ENCODE measurements at regions not wholly inside any gene's neighbourhood (a gene's known extent, or its start where the extent isn't known, plus 50 kb on each side); places are given as distances from the start of the nearest gene placed in this dataset.

DNA sequence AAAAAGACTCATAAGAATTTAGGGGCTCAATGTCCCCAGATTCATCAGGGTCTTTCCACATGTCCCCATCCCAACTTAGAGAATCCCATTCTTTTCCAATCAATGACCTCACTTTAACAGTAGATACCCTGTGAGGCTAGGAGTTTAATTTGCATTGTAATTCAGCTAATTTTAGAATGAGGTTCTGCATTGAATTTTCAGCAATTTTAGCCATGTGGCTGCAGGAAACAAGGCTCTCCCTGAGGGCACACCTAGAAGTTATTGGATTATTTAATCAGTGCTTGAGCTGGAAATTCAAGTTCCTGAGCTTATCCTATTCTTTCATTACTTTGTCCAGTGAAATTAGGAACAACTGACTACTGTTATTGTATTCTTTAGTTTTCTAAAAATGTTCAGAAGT, 433.8 kb downstream of the ADAMTS20 start:
- no peak for DNase-seq (ENCODE audit: low read depth, low spot score)

DNA sequence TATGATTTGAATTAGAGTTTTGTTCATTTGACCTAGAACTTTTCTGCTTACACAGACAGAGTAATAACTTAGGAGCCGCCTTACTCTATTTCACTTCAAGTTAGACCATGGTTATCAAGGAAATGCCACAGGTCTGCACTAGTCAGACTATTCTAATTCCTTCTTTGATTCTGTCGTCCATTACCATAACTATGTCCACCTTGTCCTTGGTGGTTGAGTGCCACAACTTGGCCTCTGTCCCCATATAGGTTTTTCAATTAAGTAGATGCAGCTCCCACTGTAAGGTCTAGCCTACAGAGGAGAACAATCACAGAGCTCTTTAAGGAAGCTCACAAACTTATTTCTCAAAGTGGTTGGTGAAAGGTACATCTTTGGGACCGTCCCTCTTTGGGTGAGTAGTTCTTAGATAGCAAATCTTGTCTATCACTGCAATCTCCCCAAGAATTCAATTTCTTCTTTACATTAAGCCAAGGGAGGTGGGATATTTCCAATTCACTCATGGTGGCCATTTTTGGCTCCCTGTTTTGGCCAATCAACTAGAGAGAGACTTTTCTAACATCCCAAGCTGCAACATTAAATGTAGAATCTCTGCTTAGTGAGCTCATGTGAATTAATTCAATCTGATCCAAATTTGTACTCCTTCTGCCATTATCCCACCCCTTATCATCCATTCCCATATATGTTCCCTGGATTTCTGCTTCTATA, 434.6 kb downstream of the ADAMTS20 start:
- no peak for DNase-seq (ENCODE audit: low read depth, low spot score)

- DNase-seq (ENCODE audit: low read depth, low spot score), result no peak
Measured at GRCh38 chr12:43115441-43116160, 436.4 kb downstream of the ADAMTS20 start.

GRCh38 chr12:43114316-43114715, 437.7 kb downstream of the ADAMTS20 start:
- DNase-seq (ENCODE audit: low read depth, low spot score), result no peak

- DNase-seq (ENCODE audit: low read depth, low spot score), result no peak
Measured at GRCh38 chr12:43113616-43114015, 438.4 kb downstream of the ADAMTS20 start.

- no peak for DNase-seq (ENCODE audit: low read depth, low spot score)
Measured at GRCh38 chr12:43113135-43113534, 438.9 kb downstream of the ADAMTS20 start.

DNA sequence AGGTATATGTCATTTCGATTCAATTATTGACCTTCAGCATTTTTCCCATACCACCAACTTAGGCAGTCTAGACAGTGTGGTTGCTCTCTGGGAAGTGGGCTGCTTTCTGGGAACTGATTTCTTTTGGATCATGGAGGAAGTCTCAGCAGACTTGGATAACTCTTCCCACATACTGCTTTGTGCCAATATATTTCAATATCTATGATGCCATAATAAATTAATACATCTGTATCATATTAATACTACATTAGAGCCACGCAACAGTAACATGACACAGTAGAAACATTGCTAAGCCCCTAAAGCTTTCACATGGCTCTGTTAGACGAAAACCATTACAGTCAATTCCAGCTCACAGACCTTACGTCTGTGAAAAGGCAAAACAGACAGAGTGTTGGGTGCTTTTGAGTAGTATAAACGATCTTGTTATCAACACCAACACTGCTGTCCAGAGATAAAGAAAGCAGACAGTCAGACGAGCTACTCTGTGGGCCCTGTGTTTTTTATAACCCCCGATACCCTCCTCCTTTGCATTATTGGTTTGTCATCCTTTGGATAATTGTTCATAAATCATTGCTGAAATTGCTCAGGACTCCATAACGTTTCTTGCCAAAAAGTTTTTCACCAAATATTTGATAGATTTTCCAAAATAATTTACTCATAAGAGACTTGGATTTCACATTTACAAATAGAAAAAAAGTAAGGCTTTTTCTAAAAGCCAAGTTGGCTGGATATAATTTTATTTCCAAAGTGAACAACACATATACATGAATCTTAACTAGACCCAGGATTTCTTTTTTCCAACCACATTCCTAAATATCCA, 439.7 kb downstream of the ADAMTS20 start:
- DNase-seq (ENCODE audit: low read depth, low spot score), result no peak

GRCh38 chr12:43111608-43112007, 440.4 kb downstream of the ADAMTS20 start:
- no peak for DNase-seq (ENCODE audit: low read depth, low spot score)

GRCh38 chr12:43109631-43110345, 442.2 kb downstream of the ADAMTS20 start:
- no peak for DNase-seq (ENCODE audit: low read depth, low spot score)

GRCh38 chr12:43108656-43109055, 443.3 kb downstream of the ADAMTS20 start:
- DNase-seq (ENCODE audit: low read depth, low spot score), result no peak

- no peak for DNase-seq (ENCODE audit: low read depth, low spot score)
Measured at GRCh38 chr12:43107026-43107775, 444.8 kb downstream of the ADAMTS20 start.

DNA sequence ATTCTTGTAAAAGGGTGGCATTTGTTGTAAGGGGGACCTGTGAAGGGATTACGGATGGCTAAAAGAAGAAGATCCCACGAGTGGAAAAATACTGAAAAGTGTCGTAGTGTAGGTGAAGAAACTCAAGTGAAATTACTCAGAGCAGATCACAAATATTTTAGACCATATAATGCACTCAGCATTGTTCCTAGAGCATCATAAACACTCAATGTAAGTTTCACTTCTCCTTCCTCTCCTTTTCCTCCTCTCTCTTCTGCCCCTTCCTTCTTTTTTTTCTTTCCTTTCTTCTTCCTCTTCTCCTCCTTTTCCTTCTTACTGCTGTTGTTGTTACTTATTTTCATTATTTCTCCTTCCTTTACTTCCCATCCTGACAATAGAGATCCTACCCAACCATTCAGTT, 445.6 kb downstream of the ADAMTS20 start:
- DNase-seq (ENCODE audit: low read depth, low spot score), result no peak

DNA sequence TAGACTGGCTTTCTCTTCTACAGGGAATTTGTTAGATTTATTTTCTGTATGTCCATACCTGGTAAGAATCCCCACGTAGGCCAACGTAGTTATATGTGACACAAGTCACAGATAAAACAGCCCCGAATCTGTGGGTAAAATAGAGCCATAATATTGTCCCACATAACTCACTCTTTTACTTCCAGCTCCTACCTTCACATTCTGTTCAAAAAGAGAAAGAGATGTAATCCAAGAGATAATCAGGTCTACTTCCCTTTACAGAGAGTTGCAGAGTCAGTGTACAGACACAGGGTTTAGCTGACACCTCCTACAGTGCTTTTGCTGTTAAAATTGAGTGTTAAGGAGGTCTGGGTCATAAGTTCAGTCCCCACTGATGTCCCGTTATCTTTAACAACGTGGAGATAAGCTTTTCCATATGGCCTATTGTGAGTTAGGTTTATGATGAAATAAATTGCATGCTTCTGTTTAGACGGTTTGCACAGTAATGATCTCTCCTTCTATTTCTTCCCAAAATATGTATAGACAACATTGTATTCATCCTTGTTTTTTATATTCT, 446.5 kb downstream of the ADAMTS20 start:
- DNase-seq (ENCODE audit: low read depth, low spot score), result no peak

- DNase-seq (ENCODE audit: low read depth, low spot score), result peak; percentile 76
Measured at GRCh38 chr12:43104494-43104893, 447.5 kb downstream of the ADAMTS20 start.

GRCh38 chr12:43103866-43104265, 448.1 kb downstream of the ADAMTS20 start:
- DNase-seq (ENCODE audit: low read depth, low spot score), result no peak

GRCh38 chr12:43102546-43103264, 449.3 kb downstream of the ADAMTS20 start:
- no peak for DNase-seq (ENCODE audit: low read depth, low spot score)

DNA sequence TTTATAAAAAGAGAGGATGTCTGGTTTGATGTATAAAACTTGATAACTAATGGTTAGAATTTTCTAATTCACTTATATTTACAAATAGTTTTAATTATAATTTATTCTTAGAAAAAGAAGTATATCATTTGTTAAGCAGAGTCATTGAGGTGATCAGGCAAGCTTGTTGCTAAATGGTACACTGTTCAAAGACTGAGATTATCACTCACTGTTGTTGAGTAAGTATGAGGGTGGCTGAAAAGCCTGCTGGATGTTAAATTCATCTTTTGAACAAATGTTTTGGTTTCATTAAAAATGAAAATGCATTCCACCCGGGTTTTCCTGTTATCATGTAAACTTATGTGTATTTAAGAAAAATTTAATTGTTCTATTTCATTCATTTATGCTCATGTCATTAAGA, 451.8 kb downstream of the ADAMTS20 start:
- DNase-seq (ENCODE audit: low read depth, low spot score), result no peak

GRCh38 chr12:43099691-43100163, 452.3 kb downstream of the ADAMTS20 start:
- no peak for DNase-seq (ENCODE audit: low read depth, low spot score)

DNA sequence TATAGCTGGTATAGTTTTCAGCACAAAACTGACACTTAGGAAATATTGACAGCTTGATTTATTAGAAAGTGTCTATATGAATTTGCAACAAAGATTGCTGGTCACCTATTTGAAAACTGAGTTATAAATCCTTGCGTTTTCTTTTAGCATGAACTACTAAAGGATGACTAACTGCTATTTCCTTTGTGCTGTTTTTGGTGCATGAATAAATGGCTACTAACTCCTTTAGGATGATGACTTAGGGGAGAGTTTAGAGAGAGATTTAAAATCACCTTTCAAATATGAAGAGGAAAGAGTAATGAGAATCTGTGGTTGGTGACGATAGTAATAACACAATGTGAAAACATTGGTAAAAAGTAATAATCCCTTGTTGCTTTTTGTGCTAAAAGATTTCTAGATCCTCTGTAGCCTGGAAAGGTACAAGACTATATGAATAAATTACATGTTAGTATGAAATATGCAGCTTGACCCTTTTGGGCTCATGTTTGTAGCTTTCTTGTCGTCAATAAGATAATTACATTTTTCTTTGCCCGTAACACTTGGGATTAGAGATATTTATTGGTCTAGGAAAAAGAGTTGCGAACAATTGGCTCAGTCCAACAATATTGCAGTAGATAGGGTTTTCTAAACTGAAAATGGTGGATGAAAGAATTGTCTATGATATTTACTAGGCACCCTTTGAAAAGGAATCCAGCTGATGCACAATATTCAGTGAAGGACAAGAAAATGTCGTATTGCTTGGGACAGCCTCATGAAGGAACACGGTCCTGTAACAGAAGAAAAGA, 453.0 kb downstream of the ADAMTS20 start:
- no peak for DNase-seq (ENCODE audit: low read depth, low spot score)
